Liver (tissue), 8 donors: ENCODE measurements at regions not wholly inside any gene's neighbourhood (a gene's known extent, or its start where the extent isn't known, plus 50 kb on each side); places are given as distances from the start of the nearest gene placed in this dataset.

ENCODE experiments used
- DNase-seq: peaks from one replicate; pipeline ENCODE4 v3.0.0-alpha.2; 2017; ENCODE audit warnings: low spot score
- H3K27ac ChIP-seq, 2 donors: one replicate each; pipeline ENCODE4 v1.7.0; 2013; ENCODE audit warnings: inconsistent platforms in 2 of 2, low read length in 2 of 2, control low read depth in 1 of 2, low read depth in 1 of 2, mild to moderate bottlenecking in 1 of 2
- H3K27me3 ChIP-seq, 4 donors: one replicate each; pipeline versions ENCODE4 v1.6.1 to v1.7.0; 2013; ENCODE audit warnings: low read length in 3 of 4, inconsistent platforms in 1 of 4, mild to moderate bottlenecking in 1 of 4, moderate library complexity in 1 of 4; ENCODE audit not compliant: control insufficient read depth in 4 of 4, insufficient read depth in 4 of 4
- H3K36me3 ChIP-seq, 4 donors: one replicate each; pipeline versions ENCODE4 v1.6.1 to v1.7.0; 2013; ENCODE audit warnings: low read length in 3 of 4, mild to moderate bottlenecking in 3 of 4, low read depth in 1 of 4, moderate library complexity in 1 of 4; ENCODE audit not compliant: control insufficient read depth in 4 of 4, insufficient read depth in 3 of 4
- H3K4me1 ChIP-seq, 4 donors: one replicate each; pipeline versions ENCODE4 v1.6.1 to v1.7.0; 2013; ENCODE audit warnings: low read length in 3 of 4, mild to moderate bottlenecking in 3 of 4, moderate library complexity in 1 of 4; ENCODE audit not compliant: control insufficient read depth in 4 of 4, insufficient read depth in 4 of 4
- H3K4me3 ChIP-seq, 3 donors: one replicate each; pipeline versions ENCODE4 v1.6.1 to v1.7.0; 2013; ENCODE audit warnings: low read length in 3 of 3, control low read depth in 1 of 3, low read depth in 1 of 3, mild to moderate bottlenecking in 1 of 3
- H3K9ac ChIP-seq, 2 donors: one replicate each; pipeline ENCODE4 v1.7.0; 2013; ENCODE audit warnings: low read length in 2 of 2, mild to moderate bottlenecking in 2 of 2, moderate library complexity in 2 of 2, control low read depth in 1 of 2, low read depth in 1 of 2
- H3K9me3 ChIP-seq, 4 donors: one replicate each; pipeline versions ENCODE4 v1.6.1 to v1.7.0; 2013; ENCODE audit warnings: low read length in 3 of 4; ENCODE audit not compliant: control insufficient read depth in 4 of 4
- ATF3 ChIP-seq: IDR thresholded peaks from 2 replicates; pipeline ENCODE4 v1.6.1; 2016; ENCODE audit warnings: antibody characterized with exemption
- CTCF ChIP-seq: fragments of 150-350 bp; IDR thresholded peaks from 2 replicates; pipeline ENCODE4 v1.5.1; 2017; ENCODE audit warnings: improper control_type of control experiment, low read depth, low read length; ENCODE audit not compliant: missing input control
- FOXA1 ChIP-seq: IDR thresholded peaks from 2 replicates; pipeline ENCODE4 v1.6.1; 2016; ENCODE audit warnings: antibody characterized with exemption
- FOXA2 ChIP-seq: IDR thresholded peaks from 2 replicates; pipeline ENCODE4 v1.6.1; 2016; ENCODE audit warnings: antibody characterized with exemption
- HNF4G ChIP-seq: IDR thresholded peaks from 2 replicates; pipeline ENCODE4 v1.6.1; 2016; ENCODE audit warnings: antibody characterized with exemption
- JUND ChIP-seq, 2 donors: IDR thresholded peaks; 2 replicates each; pipeline ENCODE4 v1.6.1; 2016; ENCODE audit warnings: antibody characterized with exemption in 2 of 2
- NR2F2 ChIP-seq: IDR thresholded peaks from 2 replicates; pipeline ENCODE4 v1.6.1; 2016; ENCODE audit warnings: antibody characterized with exemption
- RAD21 ChIP-seq, 2 donors: IDR thresholded peaks; 2 replicates each; pipeline ENCODE4 v1.6.1; 2016; ENCODE audit warnings: antibody characterized with exemption in 2 of 2, mild to moderate bottlenecking in 2 of 2
- REST ChIP-seq: IDR thresholded peaks from 2 replicates; pipeline ENCODE4 v1.6.1; 2016; ENCODE audit warnings: antibody characterized with exemption, mild to moderate bottlenecking
- RXRA ChIP-seq, 2 donors: IDR thresholded peaks; 2 replicates each; pipeline ENCODE4 v1.6.1; 2017 to 2018; ENCODE audit warnings: antibody characterized with exemption in 2 of 2, mild to moderate bottlenecking in 1 of 2
- SP1 ChIP-seq: IDR thresholded peaks from 2 replicates; pipeline ENCODE4 v1.6.1; 2018; ENCODE audit warnings: antibody characterized with exemption, mild to moderate bottlenecking
- YY1 ChIP-seq: IDR thresholded peaks from 2 replicates; pipeline ENCODE4 v1.6.1; 2016; ENCODE audit warnings: antibody characterized with exemption, mild to moderate bottlenecking
- ZBTB33 ChIP-seq: IDR thresholded peaks from 2 replicates; pipeline ENCODE4 v1.6.1; 2016; ENCODE audit warnings: antibody characterized with exemption
- WGBS: extraction: QIAGEN DNeasy Blood & Tissue Kit; methylation state at CpG from one replicate; pipeline ENCODE4 v1.1.7; 2013; 5-methylcytosine and 5-hydroxymethylcytosine counted together
- donor health status: healthy.
- donor health status: healthy.
- donor health status: healthy.
- donor health status: healthy.
- donor health status: healthy.

DNA sequence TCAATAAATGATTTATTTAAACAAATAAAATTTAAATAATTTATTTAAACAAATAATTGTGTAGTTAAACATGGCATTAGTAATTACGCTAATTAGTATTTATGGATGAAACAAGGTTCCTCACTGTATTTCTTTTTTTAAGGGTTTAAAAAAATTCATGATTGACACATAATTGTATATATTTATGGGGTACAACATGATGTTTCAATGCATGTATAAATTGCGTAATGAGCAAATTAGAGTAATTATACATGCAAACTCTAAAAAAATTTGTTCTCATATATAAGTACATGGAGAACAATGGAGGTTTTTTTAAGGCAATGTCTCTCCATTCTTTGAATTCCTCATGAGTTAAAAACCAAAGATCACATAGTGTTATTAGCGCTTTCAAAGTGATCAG is 115.7 kb upstream of the KLF3 start:
- Histone ChIP-seq H3K9me3 (no peaks in the 10 kb centered on the region), H3K4me3 (no peak overlapping the region), H3K9ac (no peak overlapping the region), H3K27me3 (no peaks in the 10 kb centered on the region), H3K36me3 (no peaks in the 10 kb centered on the region), H3K27ac (no peak overlapping the region), H3K4me1 (no peaks in the 10 kb centered on the region)
- no peak for DNase-seq
- WGBS = 98% methylated on average over 3 of the region's 3 CpGs
- TF ChIP-seq REST (no peak), SP1 (no peak), HNF4G (no peak), FOXA2 (no peak), JUND (IDR thresholded peaks at IDR 0.05) (no peak), ZBTB33 (no peak), NR2F2 (no peak)

DNA sequence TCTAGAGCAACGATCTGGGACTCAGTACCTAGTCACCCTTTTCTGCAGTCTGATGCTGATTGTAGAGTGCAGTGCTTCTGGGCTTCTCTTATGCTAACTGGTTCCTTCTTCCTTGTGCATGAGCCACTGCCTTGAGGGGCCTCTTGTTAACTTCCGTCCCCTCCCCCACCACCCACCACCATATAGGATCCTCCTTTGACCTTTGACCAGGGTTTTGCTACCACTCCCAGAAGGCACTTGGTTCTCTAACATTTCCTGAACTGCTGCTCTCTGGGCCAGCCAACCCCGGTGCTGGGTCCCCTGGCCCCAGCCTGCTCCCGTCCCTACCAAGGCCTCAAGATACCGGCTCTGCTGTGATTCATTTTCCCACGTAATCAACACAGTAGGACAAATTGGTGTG is 104.6 kb upstream of the KLF3 start:
- Histone ChIP-seq H3K27me3 (no peaks in the 10 kb centered on the region), H3K9me3 (no peaks in the 10 kb centered on the region), H3K9ac (no peak overlapping the region), H3K36me3 (no peaks in the 10 kb centered on the region), H3K27ac (no peak overlapping the region), H3K4me3 (no peak overlapping the region), H3K4me1 (no peaks in the 10 kb centered on the region)
- DNase-seq = no peak
- TF ChIP-seq ATF3 (no peak), ZBTB33 (no peak), SP1 (no peak), RXRA (IDR thresholded peaks at IDR 0.05) (no peak), RAD21 (IDR thresholded peaks at IDR 0.05) (no peak), FOXA2 (no peak), CTCF (no peak), NR2F2 (no peak), YY1 (no peak), JUND (IDR thresholded peaks at IDR 0.05) (no peak), FOXA1 (no peak)
- 93% methylated on average over 6 of the region's 6 CpGs for WGBS
